ENCODE measurements at regions not wholly inside any gene's neighbourhood (a gene's known extent, or its start where the extent isn't known, plus 50 kb on each side); places are given as distances from the start of the nearest gene placed in this dataset.
"Not testable (repeated sequence)": the region's sequence is repeated elsewhere in the genome, so short reads cannot be mapped to it uniquely, and the experiment has no call there.

- DNase-seq, result no peak
Measured at GRCh38 chr10:118918116-118918515, 111.4 kb upstream of the NANOS1 start.

- DNase-seq, result no peak
Measured at GRCh38 chr10:118918587-118918986, 110.9 kb upstream of the NANOS1 start.

- no peak for DNase-seq
Measured at GRCh38 chr10:118920206-118920605, 109.3 kb upstream of the NANOS1 start.

GRCh38 chr10:118922226-118922625, 107.3 kb upstream of the NANOS1 start:
- DNase-seq, result no peak

GRCh38 chr10:118922972-118923371, 106.5 kb upstream of the NANOS1 start:
- no peak for DNase-seq

- no peak for DNase-seq
Measured at GRCh38 chr10:118924493-118924892, 105.0 kb upstream of the NANOS1 start.

GRCh38 chr10:118925404-118926071, 104.0 kb upstream of the NANOS1 start:
- no peak for DNase-seq

- no peak for DNase-seq
Measured at GRCh38 chr10:118926072-118926417, 103.5 kb upstream of the NANOS1 start.

GRCh38 chr10:118926441-118926840, 103.1 kb upstream of the NANOS1 start:
- no peak for DNase-seq

- no peak for DNase-seq
Measured at GRCh38 chr10:118926903-118927302, 102.6 kb upstream of the NANOS1 start.

- no peak for DNase-seq
Measured at GRCh38 chr10:118927321-118927720, 102.2 kb upstream of the NANOS1 start.

- DNase-seq, result no peak
Measured at GRCh38 chr10:118930614-118931013, 98.9 kb upstream of the NANOS1 start.

GRCh38 chr10:118931436-118931835, 98.1 kb upstream of the NANOS1 start:
- no peak for DNase-seq

GRCh38 chr10:118932154-118932553, 97.4 kb upstream of the NANOS1 start:
- DNase-seq, result not testable (repeated sequence)

GRCh38 chr10:118937226-118937625, 92.3 kb upstream of the NANOS1 start:
- no peak for DNase-seq

GRCh38 chr10:118939211-118940007, 90.1 kb upstream of the NANOS1 start:
- no peak for DNase-seq

- DNase-seq, result no peak
Measured at GRCh38 chr10:118940386-118940785, 89.1 kb upstream of the NANOS1 start.

GRCh38 chr10:118943253-118943652, 86.3 kb upstream of the NANOS1 start:
- no peak for DNase-seq

- DNase-seq, result no peak
Measured at GRCh38 chr10:118944959-118945633, 84.4 kb upstream of the NANOS1 start.

GRCh38 chr10:118948786-118949185, 80.7 kb upstream of the NANOS1 start:
- no peak for DNase-seq

- DNase-seq, result no peak
Measured at GRCh38 chr10:118950190-118950680, 79.3 kb upstream of the NANOS1 start.

- no peak for DNase-seq
Measured at GRCh38 chr10:118950997-118951637, 78.4 kb upstream of the NANOS1 start.

Measured in activated CD8-positive, alpha-beta memory T cell treated with anti-CD3 and anti-CD28 coated beads, Interleukin-2, amount 50 U/mL, for 4 hours (primary cell).